ENCODE measurements at regions not wholly inside any gene's neighbourhood (a gene's known extent, or its start where the extent isn't known, plus 50 kb on each side); places are given as distances from the start of the nearest gene placed in this dataset.

GRCh38 chr1:63119575-63120155 lies 202.7 kb upstream of the FOXD3 start:
- no peak for TF ChIP-seq POLR2AphosphoS5 (IDR thresholded peaks at IDR 0.05; ENCODE audit: low read depth)
- TF ChIP-seq CTCF (IDR thresholded peaks at IDR 0.05; ENCODE audit: insufficient read depth, low read length): no peak
- no peak for TF ChIP-seq REST (IDR thresholded peaks at IDR 0.05; ENCODE audit: insufficient replicate concordance, low read depth)
